Keratinocyte (primary cell): ENCODE measurements at regions not wholly inside any gene's neighbourhood (a gene's known extent, or its start where the extent isn't known, plus 50 kb on each side); places are given as distances from the start of the nearest gene placed in this dataset.

Experiments
- DNase-seq: peaks from one replicate; pipeline ENCODE4 v3.0.0-alpha.2; 2011; ENCODE audit warnings: low read depth, missing footprints, low spot score
- FAIRE-seq: peaks from 2 replicates; lab custom pipeline; 2011; peaks lifted over from hg19 to GRCh38; lab: Jason Lieb, UNC
- H2AFZ ChIP-seq: 2 replicates; pipeline ENCODE4 v1.6.0; 2012; ENCODE audit warnings: low read length, control low read depth, inconsistent platforms; ENCODE audit not compliant: control insufficient read depth
- H3K27ac ChIP-seq: 2 replicates; pipeline ENCODE4 v1.5.1; 2011; ENCODE audit warnings: low read length; ENCODE audit not compliant: control insufficient read depth, insufficient read depth
- H3K27me3 ChIP-seq: 3 replicates; pipeline ENCODE4 v1.6.0; 2011; ENCODE audit warnings: low read length; ENCODE audit not compliant: control insufficient read depth, insufficient read depth; ENCODE audit errors: extremely low read depth
- H3K36me3 ChIP-seq, 2 experiments: 2 replicates in 1 of 2; 3 replicates in 1 of 2; pipeline ENCODE4 v1.5.1; 2011; ENCODE audit warnings: low read length in 2 of 2, mild to moderate bottlenecking in 1 of 2; ENCODE audit not compliant: control insufficient read depth in 2 of 2, insufficient read depth in 2 of 2; ENCODE audit errors: extremely low read depth in 1 of 2
- H3K4me1 ChIP-seq: 3 replicates; pipeline ENCODE4 v1.5.1; 2011; ENCODE audit warnings: low read length; ENCODE audit not compliant: control insufficient read depth, insufficient read depth; ENCODE audit errors: extremely low read depth
- H3K4me2 ChIP-seq: 3 replicates; pipeline ENCODE4 v1.6.0; 2011; ENCODE audit warnings: low read depth, low read length; ENCODE audit not compliant: control insufficient read depth, insufficient read depth; ENCODE audit errors: extremely low read depth
- H3K4me3 ChIP-seq, 3 experiments: fragments of 200-600 bp in 1 of 3; sonication (generic) in 1 of 3; 2 replicates in 2 of 3; 3 replicates in 1 of 3; pipeline ENCODE4 v1.5.1; 2011 to 2016; ENCODE audit warnings: low read length in 3 of 3, mild to moderate bottlenecking in 3 of 3, control low read depth in 2 of 3, inconsistent platforms in 1 of 3, low read depth in 1 of 3, mixed read lengths in 1 of 3, mixed run types in 1 of 3, moderate library complexity in 1 of 3; ENCODE audit not compliant: control insufficient read depth in 2 of 3, insufficient read depth in 2 of 3; ENCODE audit errors: extremely low read depth in 1 of 3
- H3K79me2 ChIP-seq: 2 replicates; pipeline ENCODE4 v1.6.0; 2012; ENCODE audit warnings: low read length; ENCODE audit not compliant: control insufficient read depth, insufficient read depth
- H3K9ac ChIP-seq: 3 replicates; pipeline ENCODE4 v1.6.0; 2011; ENCODE audit warnings: low read length; ENCODE audit not compliant: control insufficient read depth, insufficient read depth; ENCODE audit errors: extremely low read depth
- H3K9me1 ChIP-seq: 3 replicates; pipeline ENCODE4 v1.6.0; 2011; ENCODE audit warnings: low read length; ENCODE audit not compliant: control insufficient read depth, insufficient read depth; ENCODE audit errors: extremely low read depth
- H3K9me3 ChIP-seq: 2 replicates; pipeline ENCODE4 v1.5.1; 2012; ENCODE audit warnings: low read depth, low read length; ENCODE audit not compliant: control insufficient read depth
- H4K20me1 ChIP-seq: 3 replicates; pipeline ENCODE4 v1.6.0; 2011; ENCODE audit warnings: low read length; ENCODE audit not compliant: control insufficient read depth, insufficient read depth; ENCODE audit errors: extremely low read depth
- CTCF ChIP-seq, 3 experiments: IDR thresholded peaks in 1 of 3; conservative IDR thresholded peaks in 1 of 3; optimal IDR thresholded peaks in 1 of 3; 2 replicates in 2 of 3; 3 replicates in 1 of 3; pipeline versions ENCODE3 to v1.5.1; 2011; ENCODE audit warnings: low read length in 3 of 3, mild to moderate bottlenecking in 3 of 3, moderate library complexity in 2 of 3, control low read depth in 1 of 3, inconsistent platforms in 1 of 3; ENCODE audit not compliant: insufficient read depth in 2 of 3; ENCODE audit errors: extremely low read depth in 1 of 3
- EZH2 ChIP-seq: IDR thresholded peaks from one replicate; pipeline ENCODE4 v1.6.1; 2012; ENCODE audit warnings: inconsistent platforms, mild to moderate bottlenecking, low read length, moderate library complexity
- dilution Hi-C: fragments of 300-500 bp; cut with MboI; formaldehyde crosslinking; loops from one replicate; pipeline ENCODE4 v1.7.0; 2020; ENCODE audit warnings: low sequenced_read_pairs; ENCODE audit not compliant: extremely low pct_ligation_motif_present

- Histone ChIP-seq H3K27ac (no peak overlapping the region), H3K79me2 (no peaks in the 10 kb centered on the region), H2AFZ (no peak overlapping the region), H3K9me1 (no peaks in the 10 kb centered on the region), H3K36me3 (no peaks in the 10 kb centered on the region), H3K4me3 (no peak overlapping the region), H4K20me1 (no peaks in the 10 kb centered on the region), H3K9ac (no peak overlapping the region), H3K4me2 (no peak overlapping the region), H3K4me1 (no peaks in the 10 kb centered on the region), H3K9me3 (no peaks in the 10 kb centered on the region), H3K27me3 (no peaks in the 10 kb centered on the region)
- TF ChIP-seq CTCF (optimal IDR thresholded peaks at IDR 0.05 in 1 of 3, IDR thresholded peaks at IDR 0.05 in 1 of 3, conservative IDR thresholded peaks at IDR 0.05 in 1 of 3; ENCODE audit: extremely low read depth in 1 of 3, insufficient read depth in 2 of 3, low read length in 3 of 3) (no peak), EZH2 (no peak)
- dilution Hi-C loops = no loop called here
- DNase-seq (no peak), FAIRE-seq (no peak)
Observed at GRCh38 chr4:163939597-163939996, 445.1 kb downstream of the TMA16 start.

GRCh38 chr4:163941221-163941905 is 446.9 kb downstream of the TMA16 start:
- no peaks in the 10 kb centered on the region for H3K4me1 ChIP-seq

More at GRCh38 chr4:163941221-163941905, 446.9 kb downstream of the TMA16 start:
- Histone ChIP-seq H3K36me3 (no peaks in the 10 kb centered on the region), H3K4me2 (no peak overlapping the region), H3K9me1 (no peaks in the 10 kb centered on the region), H3K27me3 (no peaks in the 10 kb centered on the region), H3K9me3 (no peaks in the 10 kb centered on the region), H3K4me3 (no peak overlapping the region), H4K20me1 (no peaks in the 10 kb centered on the region), H3K27ac (no peak overlapping the region), H3K9ac (no peak overlapping the region), H2AFZ (no peak overlapping the region), H3K79me2 (no peaks in the 10 kb centered on the region)
- dilution Hi-C loops = no loop called here
- TF ChIP-seq CTCF (optimal IDR thresholded peaks at IDR 0.05 in 1 of 3, IDR thresholded peaks at IDR 0.05 in 1 of 3, conservative IDR thresholded peaks at IDR 0.05 in 1 of 3; ENCODE audit: extremely low read depth in 1 of 3, insufficient read depth in 2 of 3, low read length in 3 of 3) (no peak), EZH2 (no peak)
- no peak for FAIRE-seq
- DNase-seq = no peak
